ENCODE measurements at regions not wholly inside any gene's neighbourhood (a gene's known extent, or its start where the extent isn't known, plus 50 kb on each side); places are given as distances from the start of the nearest gene placed in this dataset.

GRCh38 chr3:56896357-56896756 lies 94.6 kb upstream of the ARHGEF3 start:
- no peak for TF ChIP-seq CTCF (IDR thresholded peaks at IDR 0.05)
- no peak for TF ChIP-seq EP300 (IDR thresholded peaks at IDR 0.05)
- TF ChIP-seq POLR2A (IDR thresholded peaks at IDR 0.05): no peak
